ENCODE measurements at regions not wholly inside any gene's neighbourhood (a gene's known extent, or its start where the extent isn't known, plus 50 kb on each side); places are given as distances from the start of the nearest gene placed in this dataset.
A peak's percentile ranks its signal among the peaks of the same experiment; 100 is the strongest.

- Histone ChIP-seq H3K4me2 (ENCODE audit: insufficient read depth, low read length) (no peak overlapping the region), H3K9me1 (replicated peaks; ENCODE audit: control insufficient read depth, extremely low read depth, insufficient read depth, low read length) (no peaks in the 10 kb centered on the region), H3K9ac (replicated peaks; ENCODE audit: extremely low read depth, insufficient read depth, low read length) (no peak overlapping the region), H3K79me2 (ENCODE audit: control insufficient read depth, insufficient read depth, low read length) (no peaks in the 10 kb centered on the region), H3K4me1 (ENCODE audit: control insufficient read depth, extremely low read depth, insufficient read depth, low read length) (no peaks in the 10 kb centered on the region), H2AFZ (ENCODE audit: low read depth, low read length) (peak overlapping the region; percentile 50), H3K36me3 (ENCODE audit: control insufficient read depth in 2 of 2, extremely low read depth in 1 of 2, insufficient read depth in 2 of 2, low read length in 2 of 2) (no peaks in the 10 kb centered on the region), H3K27me3 (ENCODE audit: control insufficient read depth in 2 of 2, insufficient read depth in 2 of 2, low read length in 2 of 2) (no peaks in the 10 kb centered on the region), H3K4me3 (replicated peaks in 1 of 3; ENCODE audit: insufficient read depth in 1 of 3, low read depth in 1 of 3, low read length in 3 of 3) (no peak overlapping the region), H4K20me1 (replicated peaks; ENCODE audit: control insufficient read depth, extremely low read depth, insufficient read depth, low read length) (no peaks in the 10 kb centered on the region), H3K27ac (ENCODE audit: insufficient read depth, low read depth, low read length) (no peak overlapping the region), H3K9me3 (replicated peaks; ENCODE audit: control insufficient read depth, insufficient read depth, low read length) (no peaks in the 10 kb centered on the region)
- intact Hi-C loops (cut with micrococcal nuclease) (loop anchor here (1.0 to 10.0 kb wide), 7 partner anchors 149 to 1924 kb away; no protein-coding TSS in a partner anchor), dilution Hi-C loops (cut with MboI; ENCODE audit: extremely low pct_ligation_motif_present, low sequenced_read_pairs) (no loop called here)
- FAIRE-seq (peak; percentile 43), DNase-seq (ENCODE audit: low read depth, low spot score) (peak; percentile 73)
- CTCF ChIA-PET, result interaction anchor here (0.6 to 2.0 kb wide), 13 partner anchors 8 to 1928 kb away, joined by 3 to 14 read pairs (median 4); no protein-coding TSS in a partner anchor
- no TSS peak for BruUV-seq (replicated peaks)
- POLR2A ChIA-PET, result no interaction called here
- TF ChIP-seq, protein P1, sequence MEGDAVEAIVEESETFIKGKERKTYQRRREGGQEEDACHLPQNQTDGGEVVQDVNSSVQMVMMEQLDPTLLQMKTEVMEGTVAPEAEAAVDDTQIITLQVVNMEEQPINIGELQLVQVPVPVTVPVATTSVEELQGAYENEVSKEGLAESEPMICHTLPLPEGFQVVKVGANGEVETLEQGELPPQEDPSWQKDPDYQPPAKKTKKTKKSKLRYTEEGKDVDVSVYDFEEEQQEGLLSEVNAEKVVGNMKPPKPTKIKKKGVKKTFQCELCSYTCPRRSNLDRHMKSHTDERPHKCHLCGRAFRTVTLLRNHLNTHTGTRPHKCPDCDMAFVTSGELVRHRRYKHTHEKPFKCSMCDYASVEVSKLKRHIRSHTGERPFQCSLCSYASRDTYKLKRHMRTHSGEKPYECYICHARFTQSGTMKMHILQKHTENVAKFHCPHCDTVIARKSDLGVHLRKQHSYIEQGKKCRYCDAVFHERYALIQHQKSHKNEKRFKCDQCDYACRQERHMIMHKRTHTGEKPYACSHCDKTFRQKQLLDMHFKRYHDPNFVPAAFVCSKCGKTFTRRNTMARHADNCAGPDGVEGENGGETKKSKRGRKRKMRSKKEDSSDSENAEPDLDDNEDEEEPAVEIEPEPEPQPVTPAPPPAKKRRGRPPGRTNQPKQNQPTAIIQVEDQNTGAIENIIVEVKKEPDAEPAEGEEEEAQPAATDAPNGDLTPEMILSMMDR (IDR thresholded peaks at IDR 0.05; ENCODE audit: extremely low read depth in 1 of 2, insufficient read depth in 1 of 2, low read depth in 1 of 2, low read length in 2 of 2), result peak; percentile 54 to 71
- TF ChIP-seq POLR2AphosphoS5 (IDR thresholded peaks at IDR 0.05; ENCODE audit: insufficient read depth, low read depth, low read length), result no peak
Observed at GRCh38 chr12:87848248-87848868, 180.8 kb downstream of the C12orf50 start.

GRCh38 chr12:87847147-87847546 lies 182.1 kb downstream of the C12orf50 start:
- ChIA-PET POLR2A (no interaction called here), CTCF (interaction anchor here (0.8 to 2.0 kb wide), 5 partner anchors 573 to 1927 kb away, joined by 3 to 14 read pairs (median 7); no protein-coding TSS in a partner anchor)
- H2AFZ ChIP-seq (ENCODE audit: low read depth, low read length), result no peak overlapping the region
- H3K4me3 ChIP-seq (replicated peaks in 1 of 3; ENCODE audit: insufficient read depth in 1 of 3, low read depth in 1 of 3, low read length in 3 of 3), result no peak overlapping the region
- H4K20me1 ChIP-seq (replicated peaks; ENCODE audit: control insufficient read depth, extremely low read depth, insufficient read depth, low read length), result no peaks in the 10 kb centered on the region
- no peaks in the 10 kb centered on the region for H3K36me3 ChIP-seq (ENCODE audit: control insufficient read depth in 2 of 2, extremely low read depth in 1 of 2, insufficient read depth in 2 of 2, low read length in 2 of 2)
- no peaks in the 10 kb centered on the region for H3K79me2 ChIP-seq (ENCODE audit: control insufficient read depth, insufficient read depth, low read length)
- FAIRE-seq, result no peak
- no peak overlapping the region for H3K9ac ChIP-seq (replicated peaks; ENCODE audit: extremely low read depth, insufficient read depth, low read length)
- H3K27me3 ChIP-seq (ENCODE audit: control insufficient read depth in 2 of 2, insufficient read depth in 2 of 2, low read length in 2 of 2), result no peaks in the 10 kb centered on the region
- DNase-seq (ENCODE audit: low read depth, low spot score), result no peak
- H3K9me1 ChIP-seq (replicated peaks; ENCODE audit: control insufficient read depth, extremely low read depth, insufficient read depth, low read length), result no peaks in the 10 kb centered on the region
- no peaks in the 10 kb centered on the region for H3K9me3 ChIP-seq (replicated peaks; ENCODE audit: control insufficient read depth, insufficient read depth, low read length)
- intact Hi-C loops (cut with micrococcal nuclease) (loop anchor here (5.0 to 10.0 kb wide), 5 partner anchors 150 to 1922 kb away; no protein-coding TSS in a partner anchor), dilution Hi-C loops (cut with MboI; ENCODE audit: extremely low pct_ligation_motif_present, low sequenced_read_pairs) (no loop called here)
- no peak overlapping the region for H3K4me2 ChIP-seq (ENCODE audit: insufficient read depth, low read length)
- H3K27ac ChIP-seq (ENCODE audit: insufficient read depth, low read depth, low read length), result no peak overlapping the region
- no TSS peak for BruUV-seq (replicated peaks)
- H3K4me1 ChIP-seq (ENCODE audit: control insufficient read depth, extremely low read depth, insufficient read depth, low read length), result no peaks in the 10 kb centered on the region
- TF ChIP-seq MAX (IDR thresholded peaks at IDR 0.05; ENCODE audit: insufficient read depth, insufficient read length) (no peak), GATA2 (IDR thresholded peaks at IDR 0.05; ENCODE audit: insufficient read depth, insufficient read length, low read depth, low read length) (no peak), FOS (IDR thresholded peaks at IDR 0.05; ENCODE audit: borderline replicate concordance, insufficient read depth, low read length) (no peak), POLR2A (IDR thresholded peaks at IDR 0.05; ENCODE audit: low read depth, low read length) (no peak), EZH2 (IDR thresholded peaks at IDR 0.05; ENCODE audit: borderline replicate concordance, low read depth, low read length, severe bottlenecking) (no peak), POLR2AphosphoS5 (IDR thresholded peaks at IDR 0.05; ENCODE audit: insufficient read depth, low read depth, low read length) (no peak), JUN (IDR thresholded peaks at IDR 0.05; ENCODE audit: borderline replicate concordance, insufficient read depth, insufficient read length, low read depth) (no peak), MYC (IDR thresholded peaks at IDR 0.05; ENCODE audit: low read depth, low read length) (no peak)
- TF ChIP-seq, protein P1 (IDR thresholded peaks at IDR 0.05; ENCODE audit: extremely low read depth in 1 of 2, insufficient read depth in 1 of 2, low read depth in 1 of 2, low read length in 2 of 2), result no peak

All from endothelial cell of umbilical vein (primary cell).